ENCODE measurements at regions not wholly inside any gene's neighbourhood (a gene's known extent, or its start where the extent isn't known, plus 50 kb on each side); places are given as distances from the start of the nearest gene placed in this dataset.

- peaks cover 2% of the 10 kb centered on the region for H3K9me3 Mint-ChIP-seq
- H3K9me3 ChIP-seq (ENCODE audit: low read depth) = no peaks in the 10 kb centered on the region
- no peak overlapping the region for H3K4me2 ChIP-seq
- TF ChIP-seq EZH2phosphoT487 (IDR thresholded peaks at IDR 0.05) (no peak), EZH2 (IDR thresholded peaks at IDR 0.05) (no peak), CTCF (IDR thresholded peaks at IDR 0.05) (peak; percentile 20)
- H3K27me3 Mint-ChIP-seq (ENCODE audit: insufficient read depth, low read depth) = peaks cover 2% of the 10 kb centered on the region
- H3K27ac ChIP-seq = no peak overlapping the region
- H4K20me1 ChIP-seq (ENCODE audit: low read depth) = no peaks in the 10 kb centered on the region
- H3K36me3 Mint-ChIP-seq = no peaks in the 10 kb centered on the region
- no peaks in the 10 kb centered on the region for H3K4me1 Mint-ChIP-seq
- no peak overlapping the region for H2AFZ ChIP-seq (replicated peaks)
- no peaks in the 10 kb centered on the region for H3K79me2 ChIP-seq (ENCODE audit: low read depth)
- H3K36me3 ChIP-seq = no peaks in the 10 kb centered on the region
- no peak overlapping the region for H3K27ac Mint-ChIP-seq
- no peak overlapping the region for H3K4me3 Mint-ChIP-seq
- H3F3A ChIP-seq (ENCODE audit: low read depth) = no peaks in the 10 kb centered on the region
- no peaks in the 10 kb centered on the region for H3K4me1 ChIP-seq
- H3K27me3 ChIP-seq = no peaks in the 10 kb centered on the region
- DNase-seq (ENCODE audit: low spot score) = no peak
- no peak overlapping the region for H3K4me3 ChIP-seq
- no peak overlapping the region for H3K9ac ChIP-seq
These were observed 130.2 kb upstream of the KIT start for GRCh38 chr4:54527532-54527931.

GRCh38 chr4:54539500-54540029 is 118.2 kb upstream of the KIT start:
- Histone ChIP-seq H3K36me3 (no peaks in the 10 kb centered on the region), H4K20me1 (ENCODE audit: low read depth) (no peaks in the 10 kb centered on the region), H3K4me2 (peak overlapping the region; percentile 75), H3K79me2 (ENCODE audit: low read depth) (no peaks in the 10 kb centered on the region), H3K4me1 (peaks cover 27% of the 10 kb centered on the region), H3K27ac (no peak overlapping the region), H3F3A (ENCODE audit: low read depth) (peaks cover 16% of the 10 kb centered on the region), H3K27me3 (no peaks in the 10 kb centered on the region), H3K4me3 (peak overlapping the region; percentile 30), H3K9ac (no peak overlapping the region), H3K9me3 (ENCODE audit: low read depth) (no peaks in the 10 kb centered on the region), H2AFZ (replicated peaks) (peak overlapping the region; percentile 46)
- Mint-ChIP-seq H3K4me3 (peak overlapping the region; percentile 82), H3K27me3 (ENCODE audit: insufficient read depth, low read depth) (peaks cover 19% of the 10 kb centered on the region), H3K9me3 (peaks cover 8% of the 10 kb centered on the region), H3K36me3 (no peaks in the 10 kb centered on the region), H3K27ac (no peak overlapping the region), H3K4me1 (peaks cover 39% of the 10 kb centered on the region)
- peak; percentile 91 for DNase-seq (ENCODE audit: low spot score)
- TF ChIP-seq EZH2 (IDR thresholded peaks at IDR 0.05) = no peak
- TF ChIP-seq CTCF (IDR thresholded peaks at IDR 0.05) = peak; percentile 21
- TF ChIP-seq EZH2phosphoT487 (IDR thresholded peaks at IDR 0.05) = no peak

- Histone ChIP-seq H3F3A (ENCODE audit: low read depth) (peaks cover 16% of the 10 kb centered on the region), H3K36me3 (no peaks in the 10 kb centered on the region), H3K4me3 (no peak overlapping the region), H4K20me1 (ENCODE audit: low read depth) (no peaks in the 10 kb centered on the region), H2AFZ (replicated peaks) (no peak overlapping the region), H3K9ac (no peak overlapping the region), H3K79me2 (ENCODE audit: low read depth) (no peaks in the 10 kb centered on the region), H3K9me3 (ENCODE audit: low read depth) (no peaks in the 10 kb centered on the region), H3K27me3 (no peaks in the 10 kb centered on the region), H3K27ac (no peak overlapping the region), H3K4me1 (peaks cover 27% of the 10 kb centered on the region), H3K4me2 (no peak overlapping the region)
- DNase-seq (ENCODE audit: low spot score) = no peak
- Mint-ChIP-seq H3K27ac (no peak overlapping the region), H3K4me1 (peaks cover 39% of the 10 kb centered on the region), H3K9me3 (peaks cover 1% of the 10 kb centered on the region), H3K27me3 (ENCODE audit: insufficient read depth, low read depth) (peaks cover 17% of the 10 kb centered on the region), H3K4me3 (peak overlapping the region; percentile 22), H3K36me3 (no peaks in the 10 kb centered on the region)
- TF ChIP-seq EZH2 (IDR thresholded peaks at IDR 0.05) (no peak), EZH2phosphoT487 (IDR thresholded peaks at IDR 0.05) (no peak), CTCF (IDR thresholded peaks at IDR 0.05) (no peak)
These were observed 116.8 kb upstream of the KIT start for GRCh38 chr4:54540931-54541330.

Measured in neural progenitor cell (in vitro differentiated cells).